Osteocyte (in vitro differentiated cells): ENCODE measurements at regions not wholly inside any gene's neighbourhood (a gene's known extent, or its start where the extent isn't known, plus 50 kb on each side); places are given as distances from the start of the nearest gene placed in this dataset.
"Not testable (repeated sequence)": the region's sequence is repeated elsewhere in the genome, so short reads cannot be mapped to it uniquely, and the experiment has no call there.

Experiments
- DNase-seq: peaks from one replicate; pipeline ENCODE4 v3.0.0; 2021; ENCODE audit warnings: mixed read lengths; ENCODE audit not compliant: unreplicated experiment; ENCODE audit errors: extremely low spot score
- H3K27ac Mint-ChIP-seq: one replicate; pipeline ENCODE4 v1.8.0; 2021; ENCODE audit warnings: mild to moderate bottlenecking, mixed read lengths; ENCODE audit not compliant: unreplicated experiment
- H3K27me3 Mint-ChIP-seq: one replicate; pipeline ENCODE4 v1.8.0; 2021; ENCODE audit warnings: mixed read lengths; ENCODE audit not compliant: unreplicated experiment
- H3K36me3 Mint-ChIP-seq: one replicate; pipeline ENCODE4 v1.8.0; 2021; ENCODE audit warnings: mixed read lengths; ENCODE audit not compliant: unreplicated experiment
- H3K4me1 Mint-ChIP-seq: one replicate; pipeline ENCODE4 v1.8.0; 2021; ENCODE audit warnings: mixed read lengths; ENCODE audit not compliant: unreplicated experiment
- H3K4me3 Mint-ChIP-seq: one replicate; pipeline ENCODE4 v1.8.0; 2021; ENCODE audit warnings: mild to moderate bottlenecking, moderate library complexity, mixed read lengths; ENCODE audit not compliant: unreplicated experiment
- H3K9me3 Mint-ChIP-seq: one replicate; pipeline ENCODE4 v1.8.0; 2021; ENCODE audit warnings: mixed read lengths; ENCODE audit not compliant: unreplicated experiment
- CTCF ChIP-seq: fragments of 200-600 bp; sonication (generic); IDR thresholded peaks from 2 replicates; pipeline ENCODE4 v1.5.0; 2021; ENCODE audit warnings: antibody characterized with exemption, mild to moderate bottlenecking, moderate library complexity

DNA sequence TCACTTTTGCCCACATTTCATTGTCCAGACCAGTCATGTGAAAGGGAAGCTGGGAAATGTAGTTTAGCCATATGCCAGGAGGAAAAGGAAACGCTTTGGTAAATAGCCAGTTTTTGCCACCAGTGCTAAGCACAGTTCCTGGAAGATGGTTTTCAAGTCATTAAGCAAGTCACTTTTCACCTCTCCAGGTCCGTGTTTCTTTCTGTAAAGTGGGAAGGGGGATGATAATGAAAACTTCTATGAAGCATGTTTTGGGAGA lies 96.6 kb upstream of the TPTE start:
- not testable (repeated sequence) for H3K27ac Mint-ChIP-seq, H3K9me3 Mint-ChIP-seq, H3K27me3 Mint-ChIP-seq, H3K4me1 Mint-ChIP-seq, H3K4me3 Mint-ChIP-seq, DNase-seq, H3K36me3 Mint-ChIP-seq

GRCh38 chr21:10425856-10426255 lies 95.5 kb upstream of the TPTE start:
- no peak overlapping the region for H3K27ac Mint-ChIP-seq
- no peaks in the 10 kb centered on the region for H3K9me3 Mint-ChIP-seq
- H3K27me3 Mint-ChIP-seq = no peaks in the 10 kb centered on the region
- no peak overlapping the region for H3K4me3 Mint-ChIP-seq
- H3K4me1 Mint-ChIP-seq = no peaks in the 10 kb centered on the region
- no peak for TF ChIP-seq CTCF
- no peak for DNase-seq
- H3K36me3 Mint-ChIP-seq = no peaks in the 10 kb centered on the region

- H3K27ac Mint-ChIP-seq, H3K36me3 Mint-ChIP-seq, H3K4me3 Mint-ChIP-seq, DNase-seq, H3K9me3 Mint-ChIP-seq, H3K27me3 Mint-ChIP-seq, H3K4me1 Mint-ChIP-seq: not testable (repeated sequence)
Observed at GRCh38 chr21:10426812-10427211, 94.6 kb upstream of the TPTE start.

DNA sequence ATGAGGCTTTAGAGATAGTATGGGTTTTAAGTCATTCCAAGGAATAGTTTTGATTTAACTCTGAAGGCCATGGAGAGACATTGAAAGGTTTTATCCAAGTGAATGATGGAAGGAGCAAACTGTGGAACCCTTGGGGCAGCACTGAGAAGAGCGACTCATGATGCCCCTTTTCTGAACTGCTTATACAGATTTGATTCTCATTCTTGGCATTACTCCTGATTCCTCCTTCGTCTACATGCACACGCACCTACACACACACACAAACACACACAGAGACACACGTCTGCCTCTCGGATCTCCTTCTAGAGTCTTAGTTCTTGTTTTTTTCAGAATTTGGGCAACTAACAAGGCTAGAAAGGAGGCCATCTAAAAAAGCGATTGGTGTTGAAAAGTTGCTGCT lies 94.1 kb upstream of the TPTE start:
- not testable (repeated sequence) for H3K27ac Mint-ChIP-seq, H3K36me3 Mint-ChIP-seq, H3K27me3 Mint-ChIP-seq, H3K4me1 Mint-ChIP-seq, H3K9me3 Mint-ChIP-seq, H3K4me3 Mint-ChIP-seq
- DNase-seq = peak; percentile 89

DNA sequence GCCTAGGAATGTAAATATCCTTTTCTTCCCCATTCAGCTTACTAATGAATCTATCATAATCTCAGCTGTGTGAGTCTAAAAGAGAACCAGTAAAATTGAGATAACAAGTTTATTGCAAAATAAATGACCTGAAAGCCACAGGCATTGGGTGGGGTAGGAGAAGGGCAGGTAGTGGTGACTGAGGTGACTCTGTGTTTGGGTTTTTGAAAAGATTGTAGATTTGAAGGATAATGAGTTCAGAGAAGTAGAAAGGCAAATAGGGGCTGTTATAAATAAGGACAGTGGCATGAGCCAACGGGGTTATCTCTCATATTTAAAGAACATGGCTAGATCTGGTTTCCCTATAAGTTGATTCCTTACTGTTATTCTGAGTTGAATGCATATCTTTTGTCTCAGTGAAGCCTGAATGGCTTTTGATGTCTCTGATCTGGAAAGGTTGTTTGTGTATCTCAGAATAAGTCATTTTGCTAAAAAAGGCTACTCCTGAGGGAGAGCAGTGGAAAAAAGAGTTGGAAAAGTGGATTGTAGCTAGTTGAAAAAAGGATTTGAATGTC lies 92.3 kb upstream of the TPTE start:
- H3K9me3 Mint-ChIP-seq, H3K4me3 Mint-ChIP-seq, H3K36me3 Mint-ChIP-seq, H3K27me3 Mint-ChIP-seq, DNase-seq, H3K27ac Mint-ChIP-seq, H3K4me1 Mint-ChIP-seq: not testable (repeated sequence)

- H3K27me3 Mint-ChIP-seq = no peaks in the 10 kb centered on the region
- TF ChIP-seq CTCF = no peak
- H3K4me3 Mint-ChIP-seq = no peak overlapping the region
- peaks cover 3% of the 10 kb centered on the region for H3K9me3 Mint-ChIP-seq
- DNase-seq = no peak
- no peaks in the 10 kb centered on the region for H3K4me1 Mint-ChIP-seq
- no peak overlapping the region for H3K27ac Mint-ChIP-seq
- no peaks in the 10 kb centered on the region for H3K36me3 Mint-ChIP-seq
Observed at GRCh38 chr21:10430005-10430404, 91.4 kb upstream of the TPTE start.

DNA sequence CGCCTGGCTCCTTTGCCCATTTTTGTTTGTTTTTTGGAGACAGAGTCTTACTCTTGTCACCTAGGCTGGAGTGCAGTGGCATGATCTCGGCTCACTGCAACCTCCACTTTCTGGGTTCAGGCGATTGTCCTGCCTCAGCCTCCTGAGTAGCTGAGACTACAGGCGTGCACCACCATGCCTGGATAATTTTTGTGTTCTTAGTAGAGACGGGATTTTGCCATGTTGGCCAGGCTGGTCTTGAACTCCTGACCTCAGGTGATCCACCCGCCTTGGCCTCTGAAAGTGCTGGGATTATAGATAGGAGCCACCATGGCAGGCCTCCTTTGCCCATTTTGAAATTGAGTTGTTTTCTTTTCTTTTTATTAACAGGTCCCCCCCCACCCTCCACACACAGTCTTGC lies 89.4 kb upstream of the TPTE start:
- H3K9me3 Mint-ChIP-seq, H3K4me3 Mint-ChIP-seq, H3K27me3 Mint-ChIP-seq, DNase-seq, H3K36me3 Mint-ChIP-seq, H3K4me1 Mint-ChIP-seq, H3K27ac Mint-ChIP-seq: not testable (repeated sequence)

- H3K27ac Mint-ChIP-seq, H3K4me3 Mint-ChIP-seq, H3K36me3 Mint-ChIP-seq, H3K27me3 Mint-ChIP-seq, H3K9me3 Mint-ChIP-seq, H3K4me1 Mint-ChIP-seq, DNase-seq: not testable (repeated sequence)
Observed at GRCh38 chr21:10432456-10432855, 88.9 kb upstream of the TPTE start.

DNA sequence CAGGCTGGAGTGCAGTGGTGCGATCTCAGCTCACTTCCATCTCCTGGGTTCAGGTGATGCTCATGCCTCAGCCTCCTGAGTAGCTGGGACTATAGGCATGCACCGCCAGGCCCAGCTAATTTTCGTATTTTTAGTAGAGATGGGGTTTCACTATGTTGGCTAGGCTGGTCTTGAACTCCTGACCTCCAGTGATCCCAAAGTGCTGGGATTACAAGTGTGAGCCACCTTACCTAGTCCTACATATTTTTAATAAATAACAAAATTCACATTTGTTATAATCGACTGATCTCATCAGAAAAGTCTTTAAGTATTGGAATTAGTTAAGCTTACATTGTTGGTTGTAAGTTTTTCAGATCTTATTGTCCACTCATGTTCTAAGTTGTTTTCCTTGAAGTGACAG lies 83.4 kb upstream of the TPTE start:
- H3K4me3 Mint-ChIP-seq, H3K9me3 Mint-ChIP-seq, H3K27me3 Mint-ChIP-seq, DNase-seq, H3K4me1 Mint-ChIP-seq, H3K36me3 Mint-ChIP-seq, H3K27ac Mint-ChIP-seq: not testable (repeated sequence)

GRCh38 chr21:10440639-10441038 lies 80.7 kb upstream of the TPTE start:
- not testable (repeated sequence) for DNase-seq, H3K27me3 Mint-ChIP-seq, H3K27ac Mint-ChIP-seq, H3K36me3 Mint-ChIP-seq, H3K9me3 Mint-ChIP-seq, H3K4me3 Mint-ChIP-seq, H3K4me1 Mint-ChIP-seq

GRCh38 chr21:10442018-10442417 lies 79.4 kb upstream of the TPTE start:
- H3K4me1 Mint-ChIP-seq, H3K36me3 Mint-ChIP-seq, H3K4me3 Mint-ChIP-seq, DNase-seq, H3K27ac Mint-ChIP-seq, H3K27me3 Mint-ChIP-seq: not testable (repeated sequence)
- peaks cover 13% of the 10 kb centered on the region for H3K9me3 Mint-ChIP-seq
